G401 (cell line): ENCODE measurements at regions not wholly inside any gene's neighbourhood (a gene's known extent, or its start where the extent isn't known, plus 50 kb on each side); places are given as distances from the start of the nearest gene placed in this dataset.

Source experiments
- DNase-seq: peaks from one replicate; pipeline ENCODE4 v3.0.0-alpha.2; 2015; ENCODE audit warnings: low spot score
- in situ Hi-C: cut with HindIII; loops from 2 replicates; pipeline ENCODE4 v1.10.0; 2016; ENCODE audit warnings: low sequenced_read_pairs, mixed read lengths

- DNase-seq: no peak
- in situ Hi-C loops: no loop called here
Measured at GRCh38 chr5:161960314-161960713, 107.3 kb upstream of the GABRG2 start.

- in situ Hi-C loops: no loop called here
- peak; percentile 87 for DNase-seq
Measured at GRCh38 chr5:161966564-161966963, 101.0 kb upstream of the GABRG2 start.

- in situ Hi-C loops: no loop called here
Measured at GRCh38 chr5:161975350-161975749, 92.2 kb upstream of the GABRG2 start.

GRCh38 chr5:161988077-161988476 is 79.5 kb upstream of the GABRG2 start:
- in situ Hi-C loops: no loop called here
- DNase-seq: no peak

More at GRCh38 chr5:161975350-161975749, 92.2 kb upstream of the GABRG2 start:
- no peak for DNase-seq
